ENCODE measurements at regions not wholly inside any gene's neighbourhood (a gene's known extent, or its start where the extent isn't known, plus 50 kb on each side); places are given as distances from the start of the nearest gene placed in this dataset.

- no peaks in the 10 kb centered on the region for H3K9me3 ChIP-seq (ENCODE audit: low read length)
- H3K9me2 ChIP-seq (ENCODE audit: insufficient read depth, low read length), result no peaks in the 10 kb centered on the region
- TF ChIP-seq TAF1 (IDR thresholded peaks at IDR 0.05; ENCODE audit: low read depth) (no peak), EP300 (conservative IDR thresholded peaks at IDR 0.05; ENCODE audit: poor library complexity, severe bottlenecking) (no peak), SMC3 (conservative IDR thresholded peaks at IDR 0.05; ENCODE audit: poor library complexity) (no peak), MXI1 (conservative IDR thresholded peaks at IDR 0.05; ENCODE audit: poor library complexity, severe bottlenecking) (no peak), POLR2AphosphoS5 (IDR thresholded peaks at IDR 0.05) (no peak), EZH2 (IDR thresholded peaks at IDR 0.05; ENCODE audit: borderline replicate concordance, insufficient read depth, low read length, poor library complexity, severe bottlenecking) (no peak), RAD21 (conservative IDR thresholded peaks at IDR 0.05) (no peak), REST (IDR thresholded peaks at IDR 0.05; ENCODE audit: borderline replicate concordance) (no peak)
- TF ChIP-seq, protein P1, sequence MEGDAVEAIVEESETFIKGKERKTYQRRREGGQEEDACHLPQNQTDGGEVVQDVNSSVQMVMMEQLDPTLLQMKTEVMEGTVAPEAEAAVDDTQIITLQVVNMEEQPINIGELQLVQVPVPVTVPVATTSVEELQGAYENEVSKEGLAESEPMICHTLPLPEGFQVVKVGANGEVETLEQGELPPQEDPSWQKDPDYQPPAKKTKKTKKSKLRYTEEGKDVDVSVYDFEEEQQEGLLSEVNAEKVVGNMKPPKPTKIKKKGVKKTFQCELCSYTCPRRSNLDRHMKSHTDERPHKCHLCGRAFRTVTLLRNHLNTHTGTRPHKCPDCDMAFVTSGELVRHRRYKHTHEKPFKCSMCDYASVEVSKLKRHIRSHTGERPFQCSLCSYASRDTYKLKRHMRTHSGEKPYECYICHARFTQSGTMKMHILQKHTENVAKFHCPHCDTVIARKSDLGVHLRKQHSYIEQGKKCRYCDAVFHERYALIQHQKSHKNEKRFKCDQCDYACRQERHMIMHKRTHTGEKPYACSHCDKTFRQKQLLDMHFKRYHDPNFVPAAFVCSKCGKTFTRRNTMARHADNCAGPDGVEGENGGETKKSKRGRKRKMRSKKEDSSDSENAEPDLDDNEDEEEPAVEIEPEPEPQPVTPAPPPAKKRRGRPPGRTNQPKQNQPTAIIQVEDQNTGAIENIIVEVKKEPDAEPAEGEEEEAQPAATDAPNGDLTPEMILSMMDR (IDR thresholded peaks at IDR 0.05; ENCODE audit: poor library complexity, severe bottlenecking), result no peak
- no peaks in the 10 kb centered on the region for H4K20me1 ChIP-seq (ENCODE audit: insufficient read depth)
- H3F3A ChIP-seq (ENCODE audit: insufficient read depth, low read length, poor library complexity, severe bottlenecking), result no peaks in the 10 kb centered on the region
- no peak overlapping the region for H3K4me2 ChIP-seq (ENCODE audit: low read length)
- no peaks in the 10 kb centered on the region for H3K79me2 ChIP-seq (replicated peaks; ENCODE audit: insufficient read depth, low read length)
- no peaks in the 10 kb centered on the region for H3K36me3 ChIP-seq (ENCODE audit: insufficient read depth, low read length)
- no peak overlapping the region for H3K4me3 ChIP-seq (ENCODE audit: low read length)
- H3K27ac ChIP-seq (ENCODE audit: low read length), result no peak overlapping the region
- no peak overlapping the region for H2AFZ ChIP-seq (ENCODE audit: low read depth, low read length)
- no peak overlapping the region for H3K9ac ChIP-seq (ENCODE audit: low read length)
- no peaks in the 10 kb centered on the region for H3K27me3 ChIP-seq (ENCODE audit: insufficient read depth, low read depth, low read length)
Observed at GRCh38 chr3:30204126-30204525, 402.3 kb upstream of the TGFBR2 start.

GRCh38 chr3:30206051-30206450 is 400.4 kb upstream of the TGFBR2 start:
- H3F3A ChIP-seq (ENCODE audit: insufficient read depth, low read length, poor library complexity, severe bottlenecking), result no peaks in the 10 kb centered on the region
- H2AFZ ChIP-seq (ENCODE audit: low read depth, low read length), result no peak overlapping the region
- no peaks in the 10 kb centered on the region for H3K9me3 ChIP-seq (ENCODE audit: low read length)
- no peak overlapping the region for H3K4me2 ChIP-seq (ENCODE audit: low read length)
- H3K27ac ChIP-seq (ENCODE audit: low read length), result no peak overlapping the region
- H3K79me2 ChIP-seq (replicated peaks; ENCODE audit: insufficient read depth, low read length), result no peaks in the 10 kb centered on the region
- H3K36me3 ChIP-seq (ENCODE audit: insufficient read depth, low read length), result no peaks in the 10 kb centered on the region
- H4K20me1 ChIP-seq (ENCODE audit: insufficient read depth), result no peaks in the 10 kb centered on the region
- H3K4me3 ChIP-seq (ENCODE audit: low read length), result no peak overlapping the region
- H3K9me2 ChIP-seq (ENCODE audit: insufficient read depth, low read length), result no peaks in the 10 kb centered on the region
- TF ChIP-seq POLR2AphosphoS5 (IDR thresholded peaks at IDR 0.05), result no peak
- TF ChIP-seq RAD21 (conservative IDR thresholded peaks at IDR 0.05), result no peak
- TF ChIP-seq EZH2 (IDR thresholded peaks at IDR 0.05; ENCODE audit: borderline replicate concordance, insufficient read depth, low read length, poor library complexity, severe bottlenecking), result no peak
- no peak for TF ChIP-seq REST (IDR thresholded peaks at IDR 0.05; ENCODE audit: borderline replicate concordance)
- TF ChIP-seq, protein P1 (IDR thresholded peaks at IDR 0.05; ENCODE audit: poor library complexity, severe bottlenecking), result no peak
- TF ChIP-seq EP300 (conservative IDR thresholded peaks at IDR 0.05; ENCODE audit: poor library complexity, severe bottlenecking), result no peak
- no peak for TF ChIP-seq MXI1 (conservative IDR thresholded peaks at IDR 0.05; ENCODE audit: poor library complexity, severe bottlenecking)
- TF ChIP-seq TAF1 (IDR thresholded peaks at IDR 0.05; ENCODE audit: low read depth), result no peak
- TF ChIP-seq SMC3 (conservative IDR thresholded peaks at IDR 0.05; ENCODE audit: poor library complexity), result no peak
- H3K9ac ChIP-seq (ENCODE audit: low read length), result no peak overlapping the region
- H3K27me3 ChIP-seq (ENCODE audit: insufficient read depth, low read depth, low read length), result no peaks in the 10 kb centered on the region

All from neural cell (in vitro differentiated cells).